ENCODE measurements at regions not wholly inside any gene's neighbourhood (a gene's known extent, or its start where the extent isn't known, plus 50 kb on each side); places are given as distances from the start of the nearest gene placed in this dataset.
A peak's percentile ranks its signal among the peaks of the same experiment; 100 is the strongest.

- no peaks in the 10 kb centered on the region for H3K9me2 ChIP-seq (replicated peaks; ENCODE audit: insufficient read depth, low read length)
- H4K20me1 ChIP-seq (ENCODE audit: insufficient read depth, low read depth, low read length), result no peaks in the 10 kb centered on the region
- no peaks in the 10 kb centered on the region for H3K4me1 ChIP-seq (ENCODE audit: low read length)
- H3K79me2 ChIP-seq (ENCODE audit: low read length), result no peaks in the 10 kb centered on the region
- no peaks in the 10 kb centered on the region for H3K27me3 ChIP-seq (ENCODE audit: low read length)
- H3K4me2 ChIP-seq (ENCODE audit: low read depth, low read length, poor library complexity, severe bottlenecking), result no peak overlapping the region
- no peaks in the 10 kb centered on the region for H3K9me3 ChIP-seq (ENCODE audit: low read length)
- no peak for DNase-seq
- no peaks in the 10 kb centered on the region for H3K36me3 ChIP-seq (ENCODE audit: insufficient read depth, low read length)
- no peak overlapping the region for H3K9ac ChIP-seq (ENCODE audit: low read length)
- H3K27ac ChIP-seq (ENCODE audit: low read length), result no peak overlapping the region
- H3K4me3 ChIP-seq (ENCODE audit: low read length), result no peak overlapping the region
- H2AFZ ChIP-seq (ENCODE audit: low read length), result no peak overlapping the region
Measured at GRCh38 chr10:128365156-128365725, 239.0 kb upstream of the MKI67 start.

DNA sequence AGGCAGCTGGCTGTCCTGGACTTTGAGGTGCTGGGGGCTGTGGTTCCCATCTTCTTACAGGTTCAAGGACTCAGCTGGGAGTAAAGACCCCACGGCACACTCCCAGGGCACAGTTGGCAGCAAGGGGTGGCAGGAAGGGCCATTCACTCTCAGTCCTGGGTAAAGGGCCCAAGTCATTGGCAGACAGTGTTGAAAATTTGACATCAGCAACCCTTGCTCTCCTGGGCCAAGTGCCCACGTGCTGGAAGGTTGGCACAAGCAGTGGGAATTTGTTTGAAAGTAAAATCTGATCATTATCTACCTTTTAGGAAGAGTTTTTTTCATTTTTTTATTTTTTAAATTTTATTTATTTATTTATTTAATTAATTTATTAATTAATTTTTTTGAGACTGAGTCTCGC, 241.6 kb upstream of the MKI67 start:
- no peaks in the 10 kb centered on the region for H3K9me2 ChIP-seq (replicated peaks; ENCODE audit: insufficient read depth, low read length)
- no peak overlapping the region for H3K27ac ChIP-seq (ENCODE audit: low read length)
- no peaks in the 10 kb centered on the region for H3K36me3 ChIP-seq (ENCODE audit: insufficient read depth, low read length)
- H3K4me2 ChIP-seq (ENCODE audit: low read depth, low read length, poor library complexity, severe bottlenecking), result no peak overlapping the region
- no peak for DNase-seq
- no peaks in the 10 kb centered on the region for H3K9me3 ChIP-seq (ENCODE audit: low read length)
- H3K27me3 ChIP-seq (ENCODE audit: low read length), result no peaks in the 10 kb centered on the region
- H3K9ac ChIP-seq (ENCODE audit: low read length), result no peak overlapping the region
- H2AFZ ChIP-seq (ENCODE audit: low read length), result no peak overlapping the region
- H3K79me2 ChIP-seq (ENCODE audit: low read length), result no peaks in the 10 kb centered on the region
- no peak overlapping the region for H3K4me3 ChIP-seq (ENCODE audit: low read length)
- no peaks in the 10 kb centered on the region for H4K20me1 ChIP-seq (ENCODE audit: insufficient read depth, low read depth, low read length)
- H3K4me1 ChIP-seq (ENCODE audit: low read length), result no peaks in the 10 kb centered on the region

DNA sequence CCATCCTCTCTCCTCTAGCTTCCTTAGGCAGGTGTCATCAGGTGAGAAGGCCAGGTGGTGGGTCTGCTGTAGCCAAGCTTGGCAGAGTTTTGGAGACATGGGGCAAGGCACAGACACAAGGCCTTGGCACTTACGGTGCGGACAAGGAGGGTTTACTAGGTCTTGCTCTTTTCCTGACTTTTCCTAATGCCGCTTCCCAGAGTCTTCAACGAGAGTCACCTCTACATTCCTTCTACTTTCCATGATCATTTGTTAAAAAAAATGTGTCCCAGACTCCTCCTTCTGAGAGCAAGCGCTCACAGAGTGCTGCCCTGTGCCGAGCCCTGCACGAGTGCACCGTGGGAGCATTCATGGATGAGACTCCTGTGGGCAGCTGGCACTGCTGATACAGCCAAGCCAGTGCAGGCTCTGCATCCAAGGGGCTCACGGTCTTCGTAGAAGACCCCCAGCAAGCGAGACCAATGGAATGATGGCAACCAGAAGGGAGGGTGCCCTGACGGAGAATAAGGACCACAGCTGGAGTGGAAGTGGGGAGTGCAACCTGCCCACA, 243.0 kb upstream of the MKI67 start:
- Histone ChIP-seq H3K4me1 (ENCODE audit: low read length) (no peaks in the 10 kb centered on the region), H3K9me2 (replicated peaks; ENCODE audit: insufficient read depth, low read length) (no peaks in the 10 kb centered on the region), H3K9me3 (ENCODE audit: low read length) (no peaks in the 10 kb centered on the region), H3K27ac (ENCODE audit: low read length) (no peak overlapping the region), H3K4me2 (ENCODE audit: low read depth, low read length, poor library complexity, severe bottlenecking) (no peak overlapping the region), H3K36me3 (ENCODE audit: insufficient read depth, low read length) (no peaks in the 10 kb centered on the region), H4K20me1 (ENCODE audit: insufficient read depth, low read depth, low read length) (no peaks in the 10 kb centered on the region), H3K9ac (ENCODE audit: low read length) (no peak overlapping the region), H3K27me3 (ENCODE audit: low read length) (no peaks in the 10 kb centered on the region), H2AFZ (ENCODE audit: low read length) (no peak overlapping the region), H3K4me3 (ENCODE audit: low read length) (no peak overlapping the region), H3K79me2 (ENCODE audit: low read length) (no peaks in the 10 kb centered on the region)
- no peak for DNase-seq

GRCh38 chr10:128373071-128373749, 247.0 kb upstream of the MKI67 start:
- DNase-seq, result peak; percentile 4
- Histone ChIP-seq H3K36me3 (ENCODE audit: insufficient read depth, low read length) (no peaks in the 10 kb centered on the region), H3K4me3 (ENCODE audit: low read length) (no peak overlapping the region), H3K27me3 (ENCODE audit: low read length) (no peaks in the 10 kb centered on the region), H3K27ac (ENCODE audit: low read length) (no peak overlapping the region), H4K20me1 (ENCODE audit: insufficient read depth, low read depth, low read length) (no peaks in the 10 kb centered on the region), H3K9ac (ENCODE audit: low read length) (no peak overlapping the region), H3K9me3 (ENCODE audit: low read length) (no peaks in the 10 kb centered on the region), H3K9me2 (replicated peaks; ENCODE audit: insufficient read depth, low read length) (no peaks in the 10 kb centered on the region), H3K4me2 (ENCODE audit: low read depth, low read length, poor library complexity, severe bottlenecking) (no peak overlapping the region), H3K79me2 (ENCODE audit: low read length) (no peaks in the 10 kb centered on the region), H2AFZ (ENCODE audit: low read length) (no peak overlapping the region), H3K4me1 (ENCODE audit: low read length) (no peaks in the 10 kb centered on the region)

DNA sequence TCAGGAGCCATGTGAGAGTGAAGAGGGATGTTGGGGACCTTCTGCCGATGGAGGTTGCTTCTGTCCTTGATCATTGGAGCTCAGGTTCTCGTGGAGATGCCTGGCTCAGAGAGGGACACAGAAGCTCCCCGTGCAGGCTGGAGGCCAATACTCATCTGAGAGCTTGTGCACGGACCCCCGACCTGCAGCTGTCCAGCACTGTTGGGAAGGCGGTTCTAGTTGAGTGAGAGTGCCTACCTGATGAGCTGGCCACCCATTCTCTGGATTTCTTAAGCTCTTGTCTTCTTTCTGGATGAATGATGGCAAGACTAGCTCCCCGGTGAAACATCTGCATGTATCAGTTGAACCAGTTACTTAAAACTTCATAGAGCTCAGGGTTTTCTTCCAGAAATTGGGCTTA, 247.6 kb upstream of the MKI67 start:
- no peaks in the 10 kb centered on the region for H3K79me2 ChIP-seq (ENCODE audit: low read length)
- H3K9ac ChIP-seq (ENCODE audit: low read length), result no peak overlapping the region
- H4K20me1 ChIP-seq (ENCODE audit: insufficient read depth, low read depth, low read length), result no peaks in the 10 kb centered on the region
- H3K4me2 ChIP-seq (ENCODE audit: low read depth, low read length, poor library complexity, severe bottlenecking), result no peak overlapping the region
- H3K9me2 ChIP-seq (replicated peaks; ENCODE audit: insufficient read depth, low read length), result no peaks in the 10 kb centered on the region
- no peak overlapping the region for H2AFZ ChIP-seq (ENCODE audit: low read length)
- H3K9me3 ChIP-seq (ENCODE audit: low read length), result no peaks in the 10 kb centered on the region
- H3K27me3 ChIP-seq (ENCODE audit: low read length), result no peaks in the 10 kb centered on the region
- DNase-seq, result peak; percentile 9
- H3K36me3 ChIP-seq (ENCODE audit: insufficient read depth, low read length), result no peaks in the 10 kb centered on the region
- H3K27ac ChIP-seq (ENCODE audit: low read length), result no peak overlapping the region
- H3K4me3 ChIP-seq (ENCODE audit: low read length), result no peak overlapping the region
- H3K4me1 ChIP-seq (ENCODE audit: low read length), result no peaks in the 10 kb centered on the region

DNA sequence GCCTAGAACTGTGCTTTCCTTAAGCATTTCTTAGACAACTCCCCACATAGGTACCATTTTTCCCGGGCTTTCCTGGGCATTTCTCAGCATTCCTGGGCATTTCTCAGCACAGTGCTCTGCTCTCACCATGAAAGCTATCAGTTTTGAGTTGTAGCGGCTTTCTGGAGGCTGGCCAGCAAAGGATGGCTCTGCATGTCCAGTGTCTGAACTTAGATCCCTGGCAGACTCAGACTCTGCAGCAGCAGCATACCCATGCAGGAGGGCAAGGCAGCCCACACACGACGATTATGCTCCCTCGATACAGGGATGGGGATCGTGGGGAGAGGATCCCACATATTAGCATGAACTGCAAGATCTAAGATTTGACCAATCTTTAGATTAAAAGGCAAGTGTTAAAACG, 248.9 kb upstream of the MKI67 start:
- Histone ChIP-seq H4K20me1 (ENCODE audit: insufficient read depth, low read depth, low read length) (no peaks in the 10 kb centered on the region), H3K4me3 (ENCODE audit: low read length) (no peak overlapping the region), H3K9me2 (replicated peaks; ENCODE audit: insufficient read depth, low read length) (no peaks in the 10 kb centered on the region), H3K9me3 (ENCODE audit: low read length) (no peaks in the 10 kb centered on the region), H2AFZ (ENCODE audit: low read length) (no peak overlapping the region), H3K4me2 (ENCODE audit: low read depth, low read length, poor library complexity, severe bottlenecking) (no peak overlapping the region), H3K27ac (ENCODE audit: low read length) (no peak overlapping the region), H3K79me2 (ENCODE audit: low read length) (no peaks in the 10 kb centered on the region), H3K4me1 (ENCODE audit: low read length) (no peaks in the 10 kb centered on the region), H3K27me3 (ENCODE audit: low read length) (no peaks in the 10 kb centered on the region), H3K36me3 (ENCODE audit: insufficient read depth, low read length) (no peaks in the 10 kb centered on the region), H3K9ac (ENCODE audit: low read length) (no peak overlapping the region)
- DNase-seq, result no peak

GRCh38 chr10:128377364-128377987, 251.3 kb upstream of the MKI67 start:
- Histone ChIP-seq H4K20me1 (ENCODE audit: insufficient read depth, low read depth, low read length) (no peaks in the 10 kb centered on the region), H3K27ac (ENCODE audit: low read length) (no peak overlapping the region), H3K9me2 (replicated peaks; ENCODE audit: insufficient read depth, low read length) (no peaks in the 10 kb centered on the region), H3K9me3 (ENCODE audit: low read length) (no peaks in the 10 kb centered on the region), H3K79me2 (ENCODE audit: low read length) (no peaks in the 10 kb centered on the region), H3K9ac (ENCODE audit: low read length) (no peak overlapping the region), H3K4me3 (ENCODE audit: low read length) (no peak overlapping the region), H2AFZ (ENCODE audit: low read length) (no peak overlapping the region), H3K27me3 (ENCODE audit: low read length) (no peaks in the 10 kb centered on the region), H3K36me3 (ENCODE audit: insufficient read depth, low read length) (no peaks in the 10 kb centered on the region), H3K4me1 (ENCODE audit: low read length) (no peaks in the 10 kb centered on the region), H3K4me2 (ENCODE audit: low read depth, low read length, poor library complexity, severe bottlenecking) (no peak overlapping the region)
- DNase-seq, result no peak

- no peaks in the 10 kb centered on the region for H3K9me2 ChIP-seq (replicated peaks; ENCODE audit: insufficient read depth, low read length)
- H4K20me1 ChIP-seq (ENCODE audit: insufficient read depth, low read depth, low read length), result no peaks in the 10 kb centered on the region
- no peaks in the 10 kb centered on the region for H3K4me1 ChIP-seq (ENCODE audit: low read length)
- no peak overlapping the region for H2AFZ ChIP-seq (ENCODE audit: low read length)
- no peak overlapping the region for H3K4me2 ChIP-seq (ENCODE audit: low read depth, low read length, poor library complexity, severe bottlenecking)
- no peak for DNase-seq
- no peak overlapping the region for H3K4me3 ChIP-seq (ENCODE audit: low read length)
- H3K79me2 ChIP-seq (ENCODE audit: low read length), result no peaks in the 10 kb centered on the region
- H3K27ac ChIP-seq (ENCODE audit: low read length), result no peak overlapping the region
- no peaks in the 10 kb centered on the region for H3K36me3 ChIP-seq (ENCODE audit: insufficient read depth, low read length)
- H3K9me3 ChIP-seq (ENCODE audit: low read length), result no peaks in the 10 kb centered on the region
- no peaks in the 10 kb centered on the region for H3K27me3 ChIP-seq (ENCODE audit: low read length)
- H3K9ac ChIP-seq (ENCODE audit: low read length), result no peak overlapping the region
Measured at GRCh38 chr10:128377988-128378387, 251.8 kb upstream of the MKI67 start.
